ENCODE measurements at regions not wholly inside any gene's neighbourhood (a gene's known extent, or its start where the extent isn't known, plus 50 kb on each side); places are given as distances from the start of the nearest gene placed in this dataset.

- CTCF ChIA-PET (ENCODE audit: unreplicated experiment) = no interaction called here
- no TSS peak for BruUV-seq (replicated peaks)
These were observed 151.2 kb upstream of the DIO3 start for GRCh38 chr14:101410126-101410525.

DNA sequence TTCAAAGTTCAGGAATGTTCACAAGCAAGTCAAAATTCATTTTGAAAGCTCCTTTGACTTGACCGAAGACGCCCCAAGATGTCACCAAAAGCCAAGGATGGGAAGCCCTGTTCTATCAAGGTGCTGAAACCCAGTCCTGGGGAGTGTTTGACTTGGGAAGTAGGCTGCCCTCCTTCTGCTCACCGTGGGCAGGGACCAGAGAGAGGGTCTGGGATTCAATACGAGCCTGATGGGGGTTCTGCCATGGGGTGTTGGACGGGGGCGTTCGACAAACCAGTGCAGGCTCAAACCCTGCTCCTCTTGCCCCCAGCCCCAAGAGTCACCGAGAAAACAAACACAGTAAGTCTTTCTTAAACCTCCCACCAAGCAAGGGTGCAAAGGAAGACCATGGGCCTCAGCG lies 150.1 kb upstream of the DIO3 start:
- Histone ChIP-seq H2AFZ (ENCODE audit: low read length) (no peak overlapping the region), H3K79me2 (ENCODE audit: insufficient read depth, low read depth, low read length) (no peaks in the 10 kb centered on the region), H3K27ac (ENCODE audit: low read depth, low read length, poor library complexity, severe bottlenecking) (no peak overlapping the region), H4K20me1 (ENCODE audit: insufficient read depth, low read length) (no peaks in the 10 kb centered on the region), H3K9me3 (ENCODE audit: low read length) (no peaks in the 10 kb centered on the region), H3K4me2 (ENCODE audit: low read length) (no peak overlapping the region), H3K4me3 (ENCODE audit: low read depth, low read length, poor library complexity, severe bottlenecking) (no peak overlapping the region), H3K4me1 (ENCODE audit: insufficient read depth, low read length, poor library complexity, severe bottlenecking) (peaks cover 12% of the 10 kb centered on the region), H3K9me2 (ENCODE audit: insufficient read depth, low read length) (no peaks in the 10 kb centered on the region), H3K36me3 (ENCODE audit: insufficient read depth, low read length) (no peaks in the 10 kb centered on the region)
- BruUV-seq (replicated peaks) = no TSS peak
- no peak for TF ChIP-seq CTCF (conservative IDR thresholded peaks at IDR 0.05; ENCODE audit: low read length)
- no peak for TF ChIP-seq EZH2phosphoT487 (IDR thresholded peaks at IDR 0.05; ENCODE audit: borderline replicate concordance, low read depth, low read length)
- no peak for DNase-seq (ENCODE audit: low spot score)
- POLR2A ChIA-PET = no interaction called here
- intact Hi-C loops (cut with micrococcal nuclease; ENCODE audit: unreplicated experiment) = no loop called here
- CTCF ChIA-PET (ENCODE audit: unreplicated experiment) = no interaction called here

More at GRCh38 chr14:101410126-101410525, 151.2 kb upstream of the DIO3 start:
- TF ChIP-seq EZH2phosphoT487 (IDR thresholded peaks at IDR 0.05; ENCODE audit: borderline replicate concordance, low read depth, low read length) (no peak), CTCF (conservative IDR thresholded peaks at IDR 0.05; ENCODE audit: low read length) (peak; percentile 48)
- Histone ChIP-seq H3K4me2 (ENCODE audit: low read length) (peak overlapping the region; percentile 22; the same call in 1 of the 2 replicates), H3K27ac (ENCODE audit: low read depth, low read length, poor library complexity, severe bottlenecking) (no peak overlapping the region), H3K4me3 (ENCODE audit: low read depth, low read length, poor library complexity, severe bottlenecking) (no peak overlapping the region), H3K79me2 (ENCODE audit: insufficient read depth, low read depth, low read length) (no peaks in the 10 kb centered on the region), H3K9me2 (ENCODE audit: insufficient read depth, low read length) (no peaks in the 10 kb centered on the region), H3K36me3 (ENCODE audit: insufficient read depth, low read length) (no peaks in the 10 kb centered on the region), H3K9me3 (ENCODE audit: low read length) (no peaks in the 10 kb centered on the region), H3K4me1 (ENCODE audit: insufficient read depth, low read length, poor library complexity, severe bottlenecking) (peaks cover 12% of the 10 kb centered on the region), H4K20me1 (ENCODE audit: insufficient read depth, low read length) (no peaks in the 10 kb centered on the region), H2AFZ (ENCODE audit: low read length) (peak overlapping the region; percentile 2; the same call in 1 of the 2 replicates)
- intact Hi-C loops (cut with micrococcal nuclease; ENCODE audit: unreplicated experiment) = no loop called here
- DNase-seq (ENCODE audit: low spot score) = peak; percentile 54
- POLR2A ChIA-PET = no interaction called here

DNA sequence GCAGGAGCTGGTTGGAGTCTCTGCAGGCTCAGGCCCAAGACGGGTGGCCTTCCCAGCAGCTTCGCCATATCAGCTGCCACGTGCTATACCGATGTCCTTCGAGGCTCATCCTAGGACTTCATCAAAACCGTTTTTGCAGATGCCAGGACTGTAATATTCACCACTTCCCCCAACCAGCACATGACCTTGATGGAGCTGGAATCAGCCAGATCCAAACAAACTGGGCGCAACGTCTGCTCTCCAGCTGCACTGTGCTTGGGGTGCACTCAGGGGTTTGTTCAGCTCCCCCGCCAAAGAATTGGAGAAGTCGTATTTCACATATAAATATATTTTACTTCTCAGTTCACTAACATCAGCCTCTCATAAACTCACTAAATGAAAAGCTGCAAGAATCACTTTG lies 149.5 kb upstream of the DIO3 start:
- TF ChIP-seq EZH2phosphoT487 (IDR thresholded peaks at IDR 0.05; ENCODE audit: borderline replicate concordance, low read depth, low read length) = no peak
- no peak for TF ChIP-seq CTCF (conservative IDR thresholded peaks at IDR 0.05; ENCODE audit: low read length)
- no peak overlapping the region for H3K4me3 ChIP-seq (ENCODE audit: low read depth, low read length, poor library complexity, severe bottlenecking)
- H2AFZ ChIP-seq (ENCODE audit: low read length) = no peak overlapping the region
- no peaks in the 10 kb centered on the region for H3K9me3 ChIP-seq (ENCODE audit: low read length)
- H3K4me2 ChIP-seq (ENCODE audit: low read length) = no peak overlapping the region
- ChIA-PET POLR2A (interaction anchor here (0.6 to 1.3 kb wide), 2 partner anchors 29 to 33 kb away, joined by 3 to 5 read pairs; no protein-coding TSS in a partner anchor), CTCF (ENCODE audit: unreplicated experiment) (no interaction called here)
- DNase-seq (ENCODE audit: low spot score) = no peak
- intact Hi-C loops (cut with micrococcal nuclease; ENCODE audit: unreplicated experiment) = no loop called here
- H3K4me1 ChIP-seq (ENCODE audit: insufficient read depth, low read length, poor library complexity, severe bottlenecking) = peaks cover 12% of the 10 kb centered on the region
- BruUV-seq (replicated peaks) = no TSS peak
- H3K79me2 ChIP-seq (ENCODE audit: insufficient read depth, low read depth, low read length) = no peaks in the 10 kb centered on the region
- H3K27ac ChIP-seq (ENCODE audit: low read depth, low read length, poor library complexity, severe bottlenecking) = no peak overlapping the region
- H3K9me2 ChIP-seq (ENCODE audit: insufficient read depth, low read length) = no peaks in the 10 kb centered on the region
- H3K36me3 ChIP-seq (ENCODE audit: insufficient read depth, low read length) = no peaks in the 10 kb centered on the region
- H4K20me1 ChIP-seq (ENCODE audit: insufficient read depth, low read length) = no peaks in the 10 kb centered on the region

Data from OCI-LY7 (cell line).